GM12874 (cell line): ENCODE measurements at regions not wholly inside any gene's neighbourhood (a gene's known extent, or its start where the extent isn't known, plus 50 kb on each side); places are given as distances from the start of the nearest gene placed in this dataset.

ENCODE experiments used
- TF ChIP-seq, protein P1 (sequence below): IDR thresholded peaks from 2 replicates; pipeline ENCODE4 v1.5.1; 2011; ENCODE audit warnings: low read depth, mild to moderate bottlenecking, control low read depth, low read length, moderate library complexity; ENCODE audit not compliant: insufficient read depth

DNA sequence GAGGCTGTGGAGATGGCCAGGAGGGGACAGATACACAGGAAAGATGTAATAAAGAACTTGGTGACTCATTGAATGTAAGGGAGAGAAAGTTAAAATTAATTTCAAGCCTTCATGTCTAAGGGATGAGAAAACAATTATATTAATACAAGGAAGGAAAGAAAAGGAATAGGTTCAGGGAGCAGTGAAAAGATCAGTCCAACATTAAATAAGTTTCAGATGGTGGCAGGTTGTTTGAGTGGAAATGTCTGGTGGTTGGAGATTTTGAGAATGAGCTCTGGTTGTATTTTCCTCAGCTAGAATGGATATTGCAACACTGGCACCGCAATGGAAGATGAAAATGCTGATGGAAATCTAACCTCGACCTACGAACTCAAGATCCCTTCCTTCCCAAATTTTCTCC lies 304.3 kb downstream of the COL12A1 start:
- TF ChIP-seq, protein P1, sequence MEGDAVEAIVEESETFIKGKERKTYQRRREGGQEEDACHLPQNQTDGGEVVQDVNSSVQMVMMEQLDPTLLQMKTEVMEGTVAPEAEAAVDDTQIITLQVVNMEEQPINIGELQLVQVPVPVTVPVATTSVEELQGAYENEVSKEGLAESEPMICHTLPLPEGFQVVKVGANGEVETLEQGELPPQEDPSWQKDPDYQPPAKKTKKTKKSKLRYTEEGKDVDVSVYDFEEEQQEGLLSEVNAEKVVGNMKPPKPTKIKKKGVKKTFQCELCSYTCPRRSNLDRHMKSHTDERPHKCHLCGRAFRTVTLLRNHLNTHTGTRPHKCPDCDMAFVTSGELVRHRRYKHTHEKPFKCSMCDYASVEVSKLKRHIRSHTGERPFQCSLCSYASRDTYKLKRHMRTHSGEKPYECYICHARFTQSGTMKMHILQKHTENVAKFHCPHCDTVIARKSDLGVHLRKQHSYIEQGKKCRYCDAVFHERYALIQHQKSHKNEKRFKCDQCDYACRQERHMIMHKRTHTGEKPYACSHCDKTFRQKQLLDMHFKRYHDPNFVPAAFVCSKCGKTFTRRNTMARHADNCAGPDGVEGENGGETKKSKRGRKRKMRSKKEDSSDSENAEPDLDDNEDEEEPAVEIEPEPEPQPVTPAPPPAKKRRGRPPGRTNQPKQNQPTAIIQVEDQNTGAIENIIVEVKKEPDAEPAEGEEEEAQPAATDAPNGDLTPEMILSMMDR: no peak

DNA sequence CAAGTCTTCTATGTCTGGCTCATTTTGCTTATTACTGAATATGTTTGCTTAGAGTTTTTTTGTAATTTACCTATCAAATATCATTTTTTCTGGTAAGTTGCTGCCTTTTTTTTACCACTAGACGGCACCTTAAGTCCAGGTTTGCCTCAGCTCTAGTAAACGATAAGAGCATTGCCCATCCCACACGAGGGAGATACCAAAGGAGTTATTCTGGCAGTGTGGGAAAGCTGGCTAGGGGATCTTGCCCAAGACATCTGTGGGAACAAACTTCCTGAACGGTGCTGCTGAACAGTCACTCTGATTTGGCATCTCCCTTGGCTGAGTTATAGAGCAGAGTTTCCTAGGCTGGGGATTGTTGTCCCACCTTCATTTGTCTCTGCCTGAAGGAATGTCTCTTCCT lies 306.4 kb downstream of the COL12A1 start:
- TF ChIP-seq, protein P1: no peak

DNA sequence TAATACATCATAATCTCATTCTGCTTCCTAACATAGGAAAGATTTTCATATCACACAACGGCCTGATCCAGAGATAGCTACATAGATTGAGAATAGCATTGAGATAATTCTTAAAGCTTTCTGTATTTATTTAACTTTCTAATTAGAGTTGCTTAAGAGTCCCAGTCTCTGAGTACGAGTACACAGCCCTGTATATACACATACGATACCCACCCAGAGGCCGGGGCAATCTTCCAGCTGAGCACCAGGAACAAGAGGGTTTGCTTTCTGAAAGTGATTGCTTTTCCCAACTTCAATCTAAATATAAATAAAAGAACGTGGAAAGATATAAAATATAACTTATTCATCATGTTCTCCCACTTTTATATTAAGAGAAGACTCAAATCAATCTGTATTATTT lies 313.8 kb downstream of the COL12A1 start:
- TF ChIP-seq, protein P1: no peak

DNA sequence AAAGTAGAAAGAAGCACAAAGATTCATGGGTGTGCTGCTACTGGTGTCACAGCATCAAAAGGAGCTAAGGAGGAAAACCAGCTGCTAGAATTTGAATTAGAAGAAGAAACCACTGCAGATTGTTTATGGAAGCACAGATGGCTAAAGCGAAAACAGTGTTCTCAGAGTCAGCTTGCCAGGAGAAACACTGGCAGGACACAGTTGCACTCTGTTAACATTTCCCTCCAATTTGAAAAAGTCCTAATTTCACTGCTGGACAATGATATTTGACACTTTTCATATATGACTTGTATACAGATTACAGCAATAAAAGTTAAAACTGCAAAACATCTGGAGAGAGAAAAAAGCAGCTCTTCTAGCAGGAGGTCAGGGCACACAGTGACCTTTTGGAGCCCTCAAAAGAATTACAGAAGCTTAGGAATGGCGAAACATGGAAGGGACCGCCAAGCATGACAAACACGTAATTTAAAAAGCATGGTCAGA lies 314.5 kb downstream of the COL12A1 start:
- TF ChIP-seq, protein P1: no peak

DNA sequence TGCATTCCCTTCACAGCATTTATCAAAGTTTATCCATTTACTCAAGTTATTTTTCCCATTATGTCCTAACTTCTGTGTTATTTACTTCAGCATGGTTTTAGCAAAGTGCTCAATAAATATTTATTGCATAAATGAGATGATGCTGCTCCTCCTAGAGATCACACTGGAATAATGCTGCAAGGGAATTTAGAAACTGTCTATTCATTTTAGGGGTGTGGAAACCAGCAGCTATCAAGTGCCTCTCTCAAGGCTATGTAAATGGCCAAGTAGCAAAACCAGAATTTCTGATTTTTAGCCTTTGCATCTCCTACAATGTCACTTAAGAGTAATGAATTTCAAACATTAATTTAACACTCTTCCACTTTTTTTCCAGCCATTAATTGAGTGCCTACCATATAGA lies 316.2 kb downstream of the COL12A1 start:
- TF ChIP-seq, protein P1: no peak

DNA sequence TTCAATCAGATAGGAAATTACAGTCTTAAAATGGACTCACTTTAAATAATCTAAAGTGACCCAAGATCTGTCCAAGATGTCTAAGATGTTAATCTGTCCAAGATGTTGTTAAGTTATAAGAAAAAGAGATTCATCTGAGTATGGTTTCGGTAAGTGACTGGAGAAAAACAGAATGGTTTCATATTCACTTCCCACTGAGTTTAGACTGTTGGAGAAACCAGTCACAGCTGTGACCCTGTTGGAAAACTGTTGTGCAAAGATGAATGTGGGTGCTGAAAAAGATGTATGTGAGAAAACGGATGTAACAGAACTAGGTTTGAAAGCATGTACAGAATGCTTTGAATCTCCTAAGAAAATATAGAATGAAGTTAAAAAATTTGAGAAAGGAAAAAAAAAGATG lies 325.9 kb downstream of the COL12A1 start:
- TF ChIP-seq, protein P1: no peak

DNA sequence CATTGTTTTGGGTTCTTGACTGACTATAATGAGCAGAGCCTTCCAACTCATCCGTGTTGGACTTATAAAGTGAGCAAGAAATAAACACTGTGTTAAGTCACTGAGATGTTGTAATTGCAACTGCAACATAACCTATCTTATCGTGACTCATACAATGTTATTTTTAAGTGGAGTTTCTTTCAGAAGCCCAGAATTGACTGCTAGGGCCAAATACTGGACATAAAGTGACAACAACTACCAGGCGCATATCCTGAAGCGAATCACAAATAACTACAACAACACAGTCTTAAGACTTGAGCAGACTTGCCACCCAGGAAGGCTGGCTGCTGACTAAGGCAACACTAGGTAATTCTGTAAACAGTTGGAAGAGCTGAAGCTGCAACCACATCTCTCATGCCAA lies 326.6 kb downstream of the COL12A1 start:
- TF ChIP-seq, protein P1: no peak

DNA sequence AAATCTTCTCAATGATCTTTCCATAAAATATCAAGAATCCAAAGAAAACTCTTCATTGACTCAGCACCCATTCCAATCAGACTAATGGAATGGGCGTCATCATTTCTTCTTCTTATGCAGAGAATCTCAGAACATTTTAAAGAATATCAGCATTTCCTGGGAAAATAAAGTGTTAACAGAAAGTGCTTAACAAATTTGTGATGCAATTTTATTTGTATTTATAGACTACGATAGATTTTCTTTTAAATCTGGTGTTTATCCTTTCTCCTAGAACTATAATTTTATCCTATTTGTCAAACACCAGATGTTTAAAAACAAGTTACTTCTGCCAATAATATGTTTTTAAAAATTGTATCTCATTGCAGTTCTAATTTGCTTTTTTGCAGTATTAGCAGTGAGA lies 330.7 kb downstream of the COL12A1 start:
- TF ChIP-seq, protein P1: no peak
